ENCODE measurements at regions not wholly inside any gene's neighbourhood (a gene's known extent, or its start where the extent isn't known, plus 50 kb on each side); places are given as distances from the start of the nearest gene placed in this dataset.

- TF ChIP-seq, protein P1, sequence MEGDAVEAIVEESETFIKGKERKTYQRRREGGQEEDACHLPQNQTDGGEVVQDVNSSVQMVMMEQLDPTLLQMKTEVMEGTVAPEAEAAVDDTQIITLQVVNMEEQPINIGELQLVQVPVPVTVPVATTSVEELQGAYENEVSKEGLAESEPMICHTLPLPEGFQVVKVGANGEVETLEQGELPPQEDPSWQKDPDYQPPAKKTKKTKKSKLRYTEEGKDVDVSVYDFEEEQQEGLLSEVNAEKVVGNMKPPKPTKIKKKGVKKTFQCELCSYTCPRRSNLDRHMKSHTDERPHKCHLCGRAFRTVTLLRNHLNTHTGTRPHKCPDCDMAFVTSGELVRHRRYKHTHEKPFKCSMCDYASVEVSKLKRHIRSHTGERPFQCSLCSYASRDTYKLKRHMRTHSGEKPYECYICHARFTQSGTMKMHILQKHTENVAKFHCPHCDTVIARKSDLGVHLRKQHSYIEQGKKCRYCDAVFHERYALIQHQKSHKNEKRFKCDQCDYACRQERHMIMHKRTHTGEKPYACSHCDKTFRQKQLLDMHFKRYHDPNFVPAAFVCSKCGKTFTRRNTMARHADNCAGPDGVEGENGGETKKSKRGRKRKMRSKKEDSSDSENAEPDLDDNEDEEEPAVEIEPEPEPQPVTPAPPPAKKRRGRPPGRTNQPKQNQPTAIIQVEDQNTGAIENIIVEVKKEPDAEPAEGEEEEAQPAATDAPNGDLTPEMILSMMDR (IDR thresholded peaks at IDR 0.05; ENCODE audit: low read depth, low read length, poor library complexity, severe bottlenecking) = no peak
- TF ChIP-seq EZH2phosphoT487 (IDR thresholded peaks at IDR 0.05; ENCODE audit: borderline replicate concordance, low read length) = no peak
Measured at GRCh38 chr6:165223736-165224135, 85.7 kb downstream of the C6orf118 start.
